Endometrium (tissue), 2 donors: ENCODE measurements at regions not wholly inside any gene's neighbourhood (a gene's known extent, or its start where the extent isn't known, plus 50 kb on each side); places are given as distances from the start of the nearest gene placed in this dataset.
A peak's percentile ranks its signal among the peaks of the same experiment; 100 is the strongest.

Experiments used
- FAIRE-seq: peaks from 2 replicates; lab custom pipeline; 2012; peaks lifted over from hg19 to GRCh38; lab: Jason Lieb, UNC
- donor health status: control.
- donor health status: control.

GRCh38 chr16:85220964-85221731, 108.9 kb upstream of the CIBAR2 start:
- FAIRE-seq = no peak

- FAIRE-seq = no peak
Measured at GRCh38 chr16:85221771-85222154, 109.5 kb upstream of the CIBAR2 start.

DNA sequence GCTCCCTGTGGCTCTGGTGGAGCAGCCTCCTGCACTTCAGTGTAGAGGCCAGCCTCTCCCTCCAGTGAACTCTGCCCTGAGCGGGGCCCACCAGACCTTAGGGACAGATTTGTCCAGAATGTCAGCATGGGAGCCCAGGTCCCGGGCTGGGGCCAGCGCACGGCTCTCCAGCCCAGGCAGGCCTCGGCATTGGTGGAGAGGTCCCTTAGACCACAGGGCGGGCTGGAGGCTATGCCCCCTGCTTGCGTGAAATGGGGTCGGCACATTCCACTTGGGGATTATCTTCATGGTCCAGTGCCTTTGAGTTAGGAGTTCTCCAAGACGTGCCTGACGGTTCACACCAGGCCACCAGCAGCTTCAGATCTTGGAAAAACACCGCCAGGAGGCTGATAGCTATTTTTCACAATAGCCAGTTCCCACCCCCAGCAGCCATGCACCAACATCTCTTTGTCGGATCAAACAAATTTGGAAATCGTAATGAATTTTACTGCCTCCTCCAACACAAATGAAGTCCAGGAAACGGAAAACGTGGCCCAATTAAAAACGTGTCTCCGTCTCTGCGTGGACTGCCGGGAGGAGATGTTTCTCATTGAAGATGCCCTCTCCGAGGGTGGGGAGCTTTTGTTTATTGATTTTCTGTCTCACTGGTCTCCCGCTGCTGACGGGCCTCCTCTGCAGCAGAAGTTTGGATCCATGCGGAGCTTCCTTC, 110.0 kb upstream of the CIBAR2 start:
- FAIRE-seq = no peak

DNA sequence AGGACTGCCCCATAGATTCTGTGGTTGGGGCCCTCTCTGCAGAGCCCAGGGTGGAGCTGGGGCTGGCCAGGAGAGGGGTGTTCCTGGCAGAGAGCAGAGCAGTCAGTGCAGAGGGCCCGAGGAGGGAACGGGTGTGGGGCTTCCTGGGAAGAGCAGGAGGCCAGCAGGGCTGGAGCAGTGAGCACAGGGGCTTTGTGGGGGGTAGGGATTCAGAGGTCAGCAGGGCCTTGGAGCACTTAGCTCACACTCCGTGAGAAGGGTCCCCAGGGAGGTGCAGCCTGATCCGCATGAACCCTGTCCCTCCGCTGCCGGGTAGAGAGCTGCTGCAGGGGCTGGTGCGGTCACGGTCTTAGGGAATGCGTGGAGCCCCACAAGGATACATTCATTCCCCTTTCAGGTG, 113.0 kb upstream of the CIBAR2 start:
- no peak for FAIRE-seq

GRCh38 chr16:85225721-85226120, 113.4 kb upstream of the CIBAR2 start:
- FAIRE-seq = no peak

DNA sequence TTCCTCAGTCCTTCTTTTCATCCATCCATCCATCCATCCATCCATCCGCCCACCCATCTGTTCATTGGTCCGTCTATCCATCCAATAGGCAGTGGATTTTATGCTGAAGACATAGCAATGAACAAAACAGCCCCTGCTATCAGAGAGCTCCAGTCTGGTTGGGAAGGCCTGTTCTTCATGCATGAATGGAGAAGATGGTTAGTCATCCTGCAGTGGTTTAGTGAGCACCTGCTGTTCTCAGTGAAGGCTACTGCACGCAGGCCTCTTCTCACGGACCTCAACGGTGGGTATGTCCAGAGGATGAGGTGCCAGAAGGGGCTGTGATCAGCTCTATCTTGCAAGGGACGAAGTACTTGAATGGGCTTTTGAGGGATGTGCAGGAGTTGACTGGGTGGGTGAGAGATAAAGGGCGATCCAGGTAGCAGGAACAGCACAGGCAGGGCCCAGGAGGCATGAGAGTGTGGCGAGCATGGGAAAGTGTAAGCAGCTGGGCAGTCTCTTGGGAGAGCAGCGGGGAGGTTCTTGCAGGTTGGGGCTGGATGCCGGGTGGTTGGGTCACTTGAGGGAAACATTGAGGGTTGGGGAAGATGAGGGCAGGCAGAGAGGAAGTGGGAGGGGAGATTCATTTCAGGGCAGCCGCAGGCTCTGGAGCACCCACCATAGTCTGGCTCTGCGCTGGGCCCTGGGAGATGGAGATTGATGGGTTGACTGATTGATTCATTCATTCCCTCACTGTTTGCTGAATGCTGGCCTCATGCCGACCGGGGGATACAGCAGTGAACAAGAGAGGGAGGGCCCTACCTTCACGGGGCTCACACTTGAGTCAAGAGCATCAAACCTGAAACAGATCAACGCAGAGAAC, 115.0 kb upstream of the CIBAR2 start:
- FAIRE-seq = no peak

DNA sequence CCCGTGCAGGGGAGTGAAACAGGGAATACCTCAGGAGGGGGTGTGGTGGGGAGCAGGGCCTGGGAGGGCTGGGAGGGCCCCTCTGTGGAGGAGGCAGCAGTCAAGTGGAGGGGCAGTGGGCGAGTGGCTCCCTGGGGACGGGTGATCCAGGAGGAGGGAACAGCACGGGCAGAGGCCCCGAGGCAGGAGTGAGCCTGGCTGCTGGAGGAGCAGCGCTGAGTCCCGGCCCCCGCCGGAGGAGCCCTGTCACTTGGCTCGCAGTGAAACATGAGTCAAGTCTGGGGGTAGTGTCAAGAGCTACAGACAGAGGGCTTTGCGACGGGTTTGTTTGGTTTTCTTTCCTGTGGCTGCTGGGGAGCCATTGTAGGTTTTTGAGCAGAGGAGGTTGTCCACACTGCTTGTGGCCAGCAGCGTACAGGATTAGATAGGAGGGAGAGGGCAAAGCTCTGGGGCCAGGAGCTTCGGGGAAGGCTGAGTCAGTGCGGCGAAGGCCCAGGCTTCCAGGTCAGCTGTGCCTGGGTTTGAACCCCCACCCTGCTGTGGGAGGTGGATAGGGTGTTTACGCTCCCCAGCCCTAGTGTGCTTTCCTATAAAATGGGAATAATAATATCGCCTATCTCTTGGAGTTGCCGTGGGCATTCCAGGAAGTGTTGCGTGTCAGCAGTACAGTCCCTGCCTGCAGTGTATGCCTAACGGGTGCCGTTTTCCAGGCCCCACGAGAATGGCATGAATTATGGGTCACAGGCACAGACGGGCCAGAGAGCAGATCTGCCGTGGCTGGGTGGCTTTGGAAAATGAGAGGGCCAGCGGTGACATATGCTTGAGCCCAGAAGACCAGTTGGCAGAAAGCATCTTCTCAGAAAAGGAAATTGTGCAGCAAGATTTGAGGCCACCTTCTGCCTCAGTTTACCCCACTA, 115.9 kb upstream of the CIBAR2 start:
- no peak for FAIRE-seq

DNA sequence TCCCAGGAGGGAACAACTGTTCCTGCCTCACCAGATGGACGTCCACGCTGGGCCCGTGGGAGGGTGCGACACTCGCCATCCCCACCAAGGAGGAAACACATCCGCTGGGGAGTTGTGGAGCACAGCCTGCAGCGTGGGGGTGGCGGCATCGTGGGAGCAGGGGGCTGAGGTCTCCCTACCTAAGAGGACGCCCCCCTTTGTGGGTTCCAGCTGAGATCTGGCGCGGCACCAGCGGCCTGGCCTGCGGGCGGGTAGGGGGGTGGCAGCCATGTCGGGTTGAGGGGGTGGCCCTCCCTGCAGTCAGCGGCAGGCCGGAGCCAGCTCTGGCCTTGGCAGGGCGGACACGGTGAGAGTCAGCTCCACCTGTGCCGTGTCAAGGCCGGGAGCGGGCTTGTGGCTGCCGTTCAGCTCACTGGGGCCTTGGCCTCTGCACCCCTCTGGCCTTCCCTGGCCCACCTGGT, 116.7 kb upstream of the CIBAR2 start:
- FAIRE-seq = no peak

DNA sequence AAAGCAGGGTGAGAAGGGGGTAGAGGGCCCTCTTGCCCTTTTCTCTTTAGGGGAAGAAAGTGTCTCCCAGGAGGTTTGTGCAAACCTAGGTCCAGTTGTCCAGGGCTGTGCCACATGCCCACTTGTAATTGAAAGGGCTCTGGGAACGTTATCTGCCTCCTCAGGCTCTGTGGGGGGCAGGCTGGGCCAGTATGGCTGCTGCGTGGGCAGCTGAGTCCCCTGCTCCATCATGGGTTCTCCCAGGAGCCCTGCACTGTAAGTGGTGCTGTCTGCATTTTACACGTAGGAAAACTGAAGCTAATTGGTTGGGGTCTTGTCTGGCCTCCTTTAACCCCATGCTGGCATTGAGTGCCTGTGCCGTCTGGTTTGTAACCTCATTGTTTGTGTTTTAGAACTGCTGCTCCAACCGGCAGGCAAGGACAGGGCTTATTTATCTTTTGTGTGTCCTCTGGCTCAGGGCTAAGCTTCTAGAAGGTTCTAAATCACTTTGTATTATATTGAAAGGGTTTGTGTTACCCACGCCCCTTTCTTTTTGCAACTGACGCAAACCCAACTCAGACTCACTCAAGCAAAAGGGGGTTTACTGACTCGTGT, 117.7 kb upstream of the CIBAR2 start:
- no peak for FAIRE-seq

DNA sequence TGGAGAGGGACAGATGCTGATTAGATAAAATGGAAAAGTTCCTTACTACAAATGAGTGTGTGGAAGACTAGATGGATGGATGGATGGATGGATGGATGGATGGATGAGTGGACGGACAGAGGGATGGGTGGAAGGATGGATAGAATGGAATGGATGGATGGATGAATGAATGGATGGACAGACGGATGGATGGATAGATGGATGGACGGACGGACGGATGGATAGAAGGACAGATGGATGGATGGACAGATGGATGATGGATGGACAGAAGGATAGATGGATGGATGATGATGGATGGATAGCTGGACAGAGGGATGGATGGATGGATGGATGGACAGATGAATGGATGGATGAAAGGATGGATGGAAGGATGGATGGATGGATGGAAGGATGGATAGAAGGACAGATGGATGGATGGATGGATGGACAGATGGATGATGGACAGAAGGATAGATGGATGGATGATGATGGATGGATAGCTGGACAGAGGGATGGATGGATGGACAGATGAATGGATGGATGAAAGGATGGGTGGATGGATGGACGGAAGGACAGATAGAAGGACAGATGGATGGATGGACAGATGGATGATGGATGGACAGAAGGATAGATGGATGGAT, 118.6 kb upstream of the CIBAR2 start:
- FAIRE-seq = peak; percentile 21

- FAIRE-seq = no peak
Measured at GRCh38 chr16:85231959-85232358, 119.7 kb upstream of the CIBAR2 start.

GRCh38 chr16:85232369-85233142, 120.3 kb upstream of the CIBAR2 start:
- FAIRE-seq = no peak

- FAIRE-seq = no peak
Measured at GRCh38 chr16:85233516-85233915, 121.2 kb upstream of the CIBAR2 start.

DNA sequence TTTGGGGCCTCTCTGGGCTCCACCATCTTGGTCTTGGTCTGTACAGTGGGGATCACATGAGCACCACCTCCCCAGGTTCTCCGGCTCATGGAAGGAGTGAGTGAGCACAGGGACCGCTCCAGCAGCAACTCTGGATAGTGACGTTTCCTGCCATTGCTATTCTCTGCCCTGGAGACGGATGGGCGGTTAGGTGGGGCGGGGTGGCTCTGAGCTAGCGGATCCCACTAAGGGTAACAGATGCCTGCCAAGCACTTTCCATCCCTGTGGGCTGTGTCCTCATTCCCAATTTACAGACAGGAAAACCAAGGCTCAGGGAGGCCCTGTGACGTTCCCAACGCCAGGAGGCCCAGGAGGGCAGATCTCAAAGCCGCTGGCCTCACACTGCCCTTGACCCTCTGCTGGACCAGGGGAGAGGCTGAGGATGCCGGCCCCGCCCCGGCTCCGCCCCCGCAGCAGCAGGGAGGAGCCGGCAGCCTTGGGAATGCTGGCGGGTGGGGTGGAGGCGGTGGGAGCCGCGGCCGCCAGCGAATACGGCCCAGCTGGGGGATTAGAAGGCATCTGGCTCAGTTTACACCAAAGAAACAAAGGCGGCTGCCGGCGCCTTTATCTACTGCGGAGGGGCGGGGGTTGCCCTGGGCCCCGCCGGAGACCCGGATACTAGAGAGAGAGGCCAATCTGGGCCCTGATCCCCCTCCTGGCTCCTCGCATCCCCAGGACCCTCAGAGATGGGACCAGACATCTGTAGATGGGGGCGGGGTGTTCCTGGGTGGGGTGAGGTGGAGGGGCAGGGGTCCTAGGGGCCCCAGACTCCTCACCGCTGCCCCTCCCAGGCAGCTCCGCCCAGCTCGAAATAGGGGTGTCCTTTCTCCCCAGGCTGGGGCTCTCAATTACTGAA, 122.3 kb upstream of the CIBAR2 start:
- peak; percentile 18 for FAIRE-seq

GRCh38 chr16:85235991-85236817, 123.9 kb upstream of the CIBAR2 start:
- no peak for FAIRE-seq

- FAIRE-seq = no peak
Measured at GRCh38 chr16:85236818-85237150, 124.5 kb upstream of the CIBAR2 start.

GRCh38 chr16:85237817-85238216, 125.5 kb upstream of the CIBAR2 start:
- FAIRE-seq = no peak

DNA sequence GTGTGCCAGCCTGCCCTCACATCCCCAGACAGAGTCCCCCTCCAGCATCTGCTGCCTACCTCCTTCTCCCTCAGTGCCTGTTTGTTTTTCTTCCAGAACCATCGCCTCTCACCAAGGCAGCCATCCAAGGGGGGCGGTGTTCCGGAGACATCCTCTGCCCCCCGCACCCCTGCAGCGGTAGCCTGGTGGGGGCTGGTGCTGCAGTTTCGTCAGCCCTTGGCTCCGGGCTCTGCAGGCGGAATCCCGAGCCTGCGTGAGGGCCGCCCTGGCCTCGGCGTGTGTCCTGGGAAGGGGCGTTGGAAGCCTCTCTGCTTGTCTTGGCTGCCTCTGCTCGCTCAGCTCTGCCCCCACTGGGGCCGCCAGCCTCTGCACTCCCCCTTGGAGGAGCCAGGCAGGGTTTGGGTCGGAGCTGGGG, 126.0 kb upstream of the CIBAR2 start:
- no peak for FAIRE-seq
